ENCODE measurements at regions not wholly inside any gene's neighbourhood (a gene's known extent, or its start where the extent isn't known, plus 50 kb on each side); places are given as distances from the start of the nearest gene placed in this dataset.

DNA sequence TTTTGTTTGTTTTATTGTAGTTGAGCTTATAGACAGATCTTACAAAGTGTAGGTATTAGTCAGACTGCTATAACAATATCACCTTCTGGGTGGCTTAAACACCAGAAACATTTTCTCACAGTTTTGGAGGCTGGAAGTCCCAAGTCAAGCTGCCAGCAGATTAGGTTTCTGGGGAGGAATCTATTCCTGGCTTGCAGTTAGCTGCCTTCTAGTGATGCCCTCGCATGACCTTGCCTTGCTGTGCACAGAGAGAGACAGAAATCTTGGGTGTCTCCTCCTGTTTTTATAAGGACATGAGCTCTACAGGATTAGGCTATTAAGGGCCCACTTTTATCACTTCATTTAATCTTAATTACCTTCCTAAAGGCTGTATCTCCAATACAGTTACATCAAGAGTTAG, 1635.2 kb downstream of the FAM181B start:
- TF ChIP-seq POLR2A (IDR thresholded peaks at IDR 0.05; ENCODE audit: low read length) (no peak), KDM1A (IDR thresholded peaks at IDR 0.05; ENCODE audit: low read depth) (no peak), PHF8 (IDR thresholded peaks at IDR 0.05; ENCODE audit: borderline replicate concordance, low read depth) (no peak)
- TF ChIP-seq, protein P1, sequence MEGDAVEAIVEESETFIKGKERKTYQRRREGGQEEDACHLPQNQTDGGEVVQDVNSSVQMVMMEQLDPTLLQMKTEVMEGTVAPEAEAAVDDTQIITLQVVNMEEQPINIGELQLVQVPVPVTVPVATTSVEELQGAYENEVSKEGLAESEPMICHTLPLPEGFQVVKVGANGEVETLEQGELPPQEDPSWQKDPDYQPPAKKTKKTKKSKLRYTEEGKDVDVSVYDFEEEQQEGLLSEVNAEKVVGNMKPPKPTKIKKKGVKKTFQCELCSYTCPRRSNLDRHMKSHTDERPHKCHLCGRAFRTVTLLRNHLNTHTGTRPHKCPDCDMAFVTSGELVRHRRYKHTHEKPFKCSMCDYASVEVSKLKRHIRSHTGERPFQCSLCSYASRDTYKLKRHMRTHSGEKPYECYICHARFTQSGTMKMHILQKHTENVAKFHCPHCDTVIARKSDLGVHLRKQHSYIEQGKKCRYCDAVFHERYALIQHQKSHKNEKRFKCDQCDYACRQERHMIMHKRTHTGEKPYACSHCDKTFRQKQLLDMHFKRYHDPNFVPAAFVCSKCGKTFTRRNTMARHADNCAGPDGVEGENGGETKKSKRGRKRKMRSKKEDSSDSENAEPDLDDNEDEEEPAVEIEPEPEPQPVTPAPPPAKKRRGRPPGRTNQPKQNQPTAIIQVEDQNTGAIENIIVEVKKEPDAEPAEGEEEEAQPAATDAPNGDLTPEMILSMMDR (IDR thresholded peaks at IDR 0.05) = no peak
- TF ChIP-seq, protein P2, sequence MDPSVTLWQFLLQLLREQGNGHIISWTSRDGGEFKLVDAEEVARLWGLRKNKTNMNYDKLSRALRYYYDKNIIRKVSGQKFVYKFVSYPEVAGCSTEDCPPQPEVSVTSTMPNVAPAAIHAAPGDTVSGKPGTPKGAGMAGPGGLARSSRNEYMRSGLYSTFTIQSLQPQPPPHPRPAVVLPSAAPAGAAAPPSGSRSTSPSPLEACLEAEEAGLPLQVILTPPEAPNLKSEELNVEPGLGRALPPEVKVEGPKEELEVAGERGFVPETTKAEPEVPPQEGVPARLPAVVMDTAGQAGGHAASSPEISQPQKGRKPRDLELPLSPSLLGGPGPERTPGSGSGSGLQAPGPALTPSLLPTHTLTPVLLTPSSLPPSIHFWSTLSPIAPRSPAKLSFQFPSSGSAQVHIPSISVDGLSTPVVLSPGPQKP (IDR thresholded peaks at IDR 0.05; ENCODE audit: low read depth, low read length) = no peak
- TF ChIP-seq, protein P3, sequence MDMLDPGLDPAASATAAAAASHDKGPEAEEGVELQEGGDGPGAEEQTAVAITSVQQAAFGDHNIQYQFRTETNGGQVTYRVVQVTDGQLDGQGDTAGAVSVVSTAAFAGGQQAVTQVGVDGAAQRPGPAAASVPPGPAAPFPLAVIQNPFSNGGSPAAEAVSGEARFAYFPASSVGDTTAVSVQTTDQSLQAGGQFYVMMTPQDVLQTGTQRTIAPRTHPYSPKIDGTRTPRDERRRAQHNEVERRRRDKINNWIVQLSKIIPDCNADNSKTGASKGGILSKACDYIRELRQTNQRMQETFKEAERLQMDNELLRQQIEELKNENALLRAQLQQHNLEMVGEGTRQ (IDR thresholded peaks at IDR 0.05) = no peak
